22Rv1 (cell line): ENCODE measurements at regions not wholly inside any gene's neighbourhood (a gene's known extent, or its start where the extent isn't known, plus 50 kb on each side); places are given as distances from the start of the nearest gene placed in this dataset.

Source experiments
- CTCF ChIP-seq: fragments of 450-650 bp; IDR thresholded peaks from 2 replicates; pipeline ENCODE4 v1.5.1; 2017; ENCODE audit warnings: mild to moderate bottlenecking
- ZFX ChIP-seq: fragments of 450-650 bp; IDR thresholded peaks from 2 replicates; pipeline ENCODE4 v1.6.1; 2017; ENCODE audit warnings: antibody characterized with exemption, borderline replicate concordance

- TF ChIP-seq CTCF = no peak
- no peak for TF ChIP-seq ZFX
Measured at GRCh38 chr7:82655965-82656364, 212.4 kb upstream of the CACNA2D1 start.
